GM19452 (cell line): ENCODE measurements at regions not wholly inside any gene's neighbourhood (a gene's known extent, or its start where the extent isn't known, plus 50 kb on each side); places are given as distances from the start of the nearest gene placed in this dataset.
"Not testable (repeated sequence)": the region's sequence is repeated elsewhere in the genome, so short reads cannot be mapped to it uniquely, and the experiment has no call there.

Experiments
- ATAC-seq: cut with Tn5 transposase; IDR thresholded peaks from one replicate; pipeline ENCODE4 v1.9.1; 2021; ENCODE audit not compliant: unreplicated experiment

- no peak for ATAC-seq
Observed at GRCh38 chrX:27404366-27404765, 58.8 kb downstream of the PPP4R3C start.

- no peak for ATAC-seq
Observed at GRCh38 chrX:27399146-27399456, 64.0 kb downstream of the PPP4R3C start.

- ATAC-seq, result no peak
Observed at GRCh38 chrX:27391623-27392022, 71.5 kb downstream of the PPP4R3C start.

GRCh38 chrX:27381419-27381818 is 81.7 kb downstream of the PPP4R3C start:
- ATAC-seq, result no peak

GRCh38 chrX:27380163-27380845 is 82.8 kb downstream of the PPP4R3C start:
- no peak for ATAC-seq

GRCh38 chrX:27354021-27354420 is 109.1 kb downstream of the PPP4R3C start:
- ATAC-seq, result no peak

GRCh38 chrX:27350476-27350875 is 112.7 kb downstream of the PPP4R3C start:
- no peak for ATAC-seq

- no peak for ATAC-seq
Observed at GRCh38 chrX:27336466-27337091, 126.6 kb downstream of the PPP4R3C start.

- ATAC-seq, result no peak
Observed at GRCh38 chrX:27321632-27322031, 141.5 kb downstream of the PPP4R3C start.

- ATAC-seq, result no peak
Observed at GRCh38 chrX:27309406-27309805, 153.7 kb downstream of the PPP4R3C start.

- no peak for ATAC-seq
Observed at GRCh38 chrX:27307546-27307945, 155.6 kb downstream of the PPP4R3C start.

GRCh38 chrX:27292552-27292951 is 170.6 kb downstream of the PPP4R3C start:
- not testable (repeated sequence) for ATAC-seq

- ATAC-seq, result no peak
Observed at GRCh38 chrX:27276751-27277150, 186.4 kb downstream of the PPP4R3C start.

- ATAC-seq, result no peak
Observed at GRCh38 chrX:27254656-27255055, 208.5 kb downstream of the PPP4R3C start.

GRCh38 chrX:27251369-27251768 is 211.8 kb downstream of the PPP4R3C start:
- ATAC-seq, result no peak

- ATAC-seq, result no peak
Observed at GRCh38 chrX:27242581-27242980, 220.6 kb downstream of the PPP4R3C start.

- ATAC-seq, result no peak
Observed at GRCh38 chrX:27241981-27242380, 221.2 kb downstream of the PPP4R3C start.

GRCh38 chrX:27240042-27240441 is 223.1 kb downstream of the PPP4R3C start:
- not testable (repeated sequence) for ATAC-seq

GRCh38 chrX:27236681-27237080 is 226.5 kb downstream of the PPP4R3C start:
- no peak for ATAC-seq

GRCh38 chrX:27229721-27230120 is 233.4 kb downstream of the PPP4R3C start:
- ATAC-seq, result no peak

- ATAC-seq, result no peak
Observed at GRCh38 chrX:27222661-27223060, 240.5 kb downstream of the PPP4R3C start.

- no peak for ATAC-seq
Observed at GRCh38 chrX:27186671-27187070, 276.5 kb downstream of the PPP4R3C start.

GRCh38 chrX:27163236-27163635 is 299.9 kb downstream of the PPP4R3C start:
- ATAC-seq, result no peak
